H9 (cell line): ENCODE measurements at regions not wholly inside any gene's neighbourhood (a gene's known extent, or its start where the extent isn't known, plus 50 kb on each side); places are given as distances from the start of the nearest gene placed in this dataset.

Experiments used
- DNase-seq: peaks from one replicate; pipeline ENCODE4 v3.0.0-alpha.2; 2017
- H2AFZ ChIP-seq: one replicate; pipeline ENCODE4 v1.6.1; 2013; ENCODE audit warnings: mild to moderate bottlenecking, low read length, control low read depth, moderate library complexity
- H2AK5ac ChIP-seq: 2 replicates; pipeline ENCODE4 v1.6.1; 2013; ENCODE audit warnings: low read length, control low read depth, mixed read lengths; ENCODE audit not compliant: insufficient read length
- H2BK120ac ChIP-seq: one replicate; pipeline ENCODE4 v1.6.1; 2013; ENCODE audit warnings: low read depth, mild to moderate bottlenecking, low read length, control low read depth, inconsistent platforms; ENCODE audit not compliant: poor library complexity, severe bottlenecking
- H2BK12ac ChIP-seq: 2 replicates; pipeline ENCODE4 v1.6.1; 2013; ENCODE audit warnings: low read length, control low read depth, mixed read lengths, low read depth; ENCODE audit not compliant: insufficient read length
- H2BK15ac ChIP-seq: 2 replicates; pipeline ENCODE4 v1.6.1; 2013; ENCODE audit warnings: low read depth, low read length, control low read depth
- H2BK20ac ChIP-seq: one replicate; pipeline ENCODE4 v1.6.1; 2013; ENCODE audit warnings: low read depth, mild to moderate bottlenecking, low read length, control low read depth, inconsistent platforms; ENCODE audit not compliant: poor library complexity, severe bottlenecking
- H2BK5ac ChIP-seq: 2 replicates; pipeline ENCODE4 v1.6.1; 2013; ENCODE audit warnings: low read length, control low read depth, mixed read lengths; ENCODE audit not compliant: insufficient read length
- H3K14ac ChIP-seq: 2 replicates; pipeline ENCODE4 v1.6.1; 2013; ENCODE audit warnings: low read length, control low read depth; ENCODE audit not compliant: insufficient read depth
- H3K18ac ChIP-seq: 2 replicates; pipeline ENCODE4 v1.6.1; 2013; ENCODE audit warnings: low read depth, mild to moderate bottlenecking, mixed read lengths, low read length, control low read depth; ENCODE audit not compliant: insufficient read length
- H3K23ac ChIP-seq: 2 replicates; pipeline ENCODE4 v1.6.1; 2013; ENCODE audit warnings: low read length, control low read depth, mixed read lengths, low read depth; ENCODE audit not compliant: insufficient read length
- H3K23me2 ChIP-seq: 2 replicates; pipeline ENCODE4 v1.6.1; 2013; ENCODE audit warnings: low read depth, mild to moderate bottlenecking, mixed read lengths, low read length, control low read depth; ENCODE audit not compliant: insufficient read length, poor library complexity, severe bottlenecking
- H3K27ac ChIP-seq: 2 replicates; pipeline ENCODE4 v1.5.1; 2013; ENCODE audit warnings: low read length, control low read depth, mixed read lengths, low read depth; ENCODE audit not compliant: insufficient read length
- H3K27me3 ChIP-seq: 2 replicates; pipeline ENCODE4 v1.6.1; 2013; ENCODE audit warnings: low read length, control low read depth, inconsistent platforms; ENCODE audit not compliant: insufficient read depth
- H3K4ac ChIP-seq: 2 replicates; pipeline ENCODE4 v1.6.1; 2013; ENCODE audit warnings: low read depth, mild to moderate bottlenecking, control low read depth, inconsistent platforms, low read length, moderate library complexity
- H3K4me1 ChIP-seq: 2 replicates; pipeline ENCODE4 v1.6.1; 2013; ENCODE audit warnings: low read length, control low read depth, inconsistent platforms; ENCODE audit not compliant: insufficient read depth
- H3K4me2 ChIP-seq: 2 replicates; pipeline ENCODE4 v1.6.1; 2013; ENCODE audit warnings: low read length, control low read depth, mixed read lengths; ENCODE audit not compliant: insufficient read length, insufficient read depth
- H3K56ac ChIP-seq: 2 replicates; pipeline ENCODE4 v1.6.1; 2013; ENCODE audit warnings: low read depth, mild to moderate bottlenecking, mixed read lengths, low read length, control low read depth; ENCODE audit not compliant: insufficient read length
- H3K79me1 ChIP-seq: 2 replicates; pipeline ENCODE4 v1.6.1; 2013; ENCODE audit warnings: low read depth, mild to moderate bottlenecking, moderate library complexity, low read length, control low read depth, inconsistent platforms; ENCODE audit not compliant: insufficient read depth, poor library complexity, severe bottlenecking
- H3K79me2 ChIP-seq: 2 replicates; pipeline ENCODE4 v1.6.1; 2013; ENCODE audit warnings: low read length, control low read depth, inconsistent platforms; ENCODE audit not compliant: insufficient read depth
- H3K9ac ChIP-seq: 2 replicates; pipeline ENCODE4 v1.6.1; 2013; ENCODE audit warnings: low read length, control low read depth, mixed read lengths; ENCODE audit not compliant: insufficient read length; ENCODE audit errors: extremely low read depth
- H3K9me3 ChIP-seq: one replicate; pipeline ENCODE4 v1.6.1; 2013; ENCODE audit warnings: low read depth, low read length, inconsistent platforms; ENCODE audit not compliant: control insufficient read depth
- H3T11ph ChIP-seq: one replicate; pipeline ENCODE4 v1.6.1; 2013; ENCODE audit warnings: mild to moderate bottlenecking, low read length, control low read depth, inconsistent platforms
- H4K20me1 ChIP-seq: one replicate; pipeline ENCODE4 v1.6.1; 2013; ENCODE audit not compliant: control insufficient read depth, insufficient read length, insufficient read depth
- H4K5ac ChIP-seq: 2 replicates; pipeline ENCODE4 v1.6.1; 2013; ENCODE audit warnings: low read depth, mild to moderate bottlenecking, mixed read lengths, low read length, control low read depth; ENCODE audit not compliant: insufficient read length
- H4K8ac ChIP-seq: replicated peaks from 2 replicates; pipeline ENCODE4 v1.6.1; 2013; ENCODE audit warnings: low read length, control low read depth, mixed read lengths, low read depth; ENCODE audit not compliant: insufficient read length
- H4K91ac ChIP-seq: 2 replicates; pipeline ENCODE4 v1.6.1; 2013; ENCODE audit warnings: low read depth, mild to moderate bottlenecking, moderate library complexity, mixed read lengths, low read length, control low read depth; ENCODE audit not compliant: insufficient read length
- H3K27ac Mint-ChIP-seq, 3 experiments: 2 replicates in 2 of 3; 3 replicates in 1 of 3; pipeline ENCODE4 v1.8.0; 2020 to 2021; ENCODE audit warnings: mixed read lengths in 3 of 3, mild to moderate bottlenecking in 1 of 3, moderate library complexity in 1 of 3
- H3K27me3 Mint-ChIP-seq: 2 replicates; pipeline ENCODE4 v1.8.0; 2021; ENCODE audit warnings: low read depth, mild to moderate bottlenecking, moderate library complexity, mixed read lengths
- H3K36me3 Mint-ChIP-seq, 3 experiments: 2 replicates in 2 of 3; 3 replicates in 1 of 3; pipeline ENCODE4 v1.8.0; 2020 to 2021; ENCODE audit warnings: low read depth in 3 of 3, mixed read lengths in 3 of 3; ENCODE audit not compliant: insufficient read depth in 1 of 3
- H3K4me1 Mint-ChIP-seq, 2 experiments: 2 replicates each; pipeline ENCODE4 v1.8.0; 2020; ENCODE audit warnings: mixed read lengths in 2 of 2
- H3K4me3 Mint-ChIP-seq, 2 experiments: 2 replicates in 1 of 2; 3 replicates in 1 of 2; pipeline ENCODE4 v1.8.0; 2020 to 2021; ENCODE audit warnings: mild to moderate bottlenecking in 2 of 2, mixed read lengths in 2 of 2, moderate library complexity in 1 of 2
- H3K9me3 Mint-ChIP-seq, 2 experiments: 2 replicates in 1 of 2; 3 replicates in 1 of 2; pipeline ENCODE4 v1.8.0; 2020; ENCODE audit warnings: mild to moderate bottlenecking in 2 of 2, mixed read lengths in 2 of 2, moderate library complexity in 1 of 2
- WGBS: extraction: QIAGEN DNeasy Blood & Tissue Kit; methylation state at CpG from one replicate; pipeline ENCODE4 v1.1.7; 2013; ENCODE audit warnings: missing lambda C conversion rate, low lambda C conversion rate, mixed read lengths; ENCODE audit not compliant: insufficient read length; ENCODE audit errors: extremely low coverage; 5-methylcytosine and 5-hydroxymethylcytosine counted together
- TF ChIP-seq, protein P1 (sequence below): fragments of 200-600 bp; sonication (generic); conservative IDR thresholded peaks from 3 replicates; pipeline ENCODE4 v1.8.0; 2021; ENCODE audit warnings: antibody characterized with exemption, mild to moderate bottlenecking

DNA sequence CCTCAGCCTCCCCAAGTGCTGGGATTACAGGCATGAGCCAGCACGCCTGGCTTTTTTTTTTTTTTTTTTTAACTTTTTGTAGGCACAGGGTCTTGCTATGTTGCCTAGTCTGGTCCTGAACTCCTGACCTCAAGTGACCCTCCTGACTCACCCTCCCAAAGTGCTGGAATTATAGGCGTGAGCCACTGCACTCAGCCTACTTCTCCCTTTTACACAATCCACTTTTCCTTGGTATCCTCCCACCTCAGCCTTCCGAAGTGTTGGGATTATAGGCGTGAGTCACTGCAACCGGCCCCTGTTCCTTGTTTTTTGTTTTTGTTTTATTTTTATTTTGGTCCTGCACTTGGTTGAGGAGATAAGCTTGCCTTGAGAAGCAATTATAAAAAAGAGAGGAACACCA is 75.9 kb upstream of the KMT2C start:
- H2BK15ac ChIP-seq, result no peak overlapping the region
- H3K79me1 ChIP-seq, result no peaks in the 10 kb centered on the region
- H2BK20ac ChIP-seq, result no peak overlapping the region
- H2BK12ac ChIP-seq, result no peak overlapping the region
- no peak overlapping the region for H3T11ph ChIP-seq
- Mint-ChIP-seq H3K36me3 (no peaks in the 10 kb centered on the region; a peak in 1 of 7 replicates), H3K27me3 (no peaks in the 10 kb centered on the region; the same call in 1 of the 2 replicates), H3K9me3 (peaks cover 0 to 3% of the 10 kb centered on the region in 2 experiments; a peak in 2 of 5 replicates), H3K27ac (no peak overlapping the region), H3K4me3 (no peak overlapping the region), H3K4me1 (peaks cover 0 to 3% of the 10 kb centered on the region in 2 experiments; a peak in 1 of 4 replicates)
- H2BK120ac ChIP-seq, result no peak overlapping the region
- no CpG with 5 or more reads among the region's 5 CpGs for WGBS
- no peak overlapping the region for H2AFZ ChIP-seq
- no peak overlapping the region for H3K4me2 ChIP-seq
- H3K23me2 ChIP-seq, result no peaks in the 10 kb centered on the region
- H4K8ac ChIP-seq, result no peak overlapping the region
- no peaks in the 10 kb centered on the region for H3K27me3 ChIP-seq
- TF ChIP-seq, protein P1, sequence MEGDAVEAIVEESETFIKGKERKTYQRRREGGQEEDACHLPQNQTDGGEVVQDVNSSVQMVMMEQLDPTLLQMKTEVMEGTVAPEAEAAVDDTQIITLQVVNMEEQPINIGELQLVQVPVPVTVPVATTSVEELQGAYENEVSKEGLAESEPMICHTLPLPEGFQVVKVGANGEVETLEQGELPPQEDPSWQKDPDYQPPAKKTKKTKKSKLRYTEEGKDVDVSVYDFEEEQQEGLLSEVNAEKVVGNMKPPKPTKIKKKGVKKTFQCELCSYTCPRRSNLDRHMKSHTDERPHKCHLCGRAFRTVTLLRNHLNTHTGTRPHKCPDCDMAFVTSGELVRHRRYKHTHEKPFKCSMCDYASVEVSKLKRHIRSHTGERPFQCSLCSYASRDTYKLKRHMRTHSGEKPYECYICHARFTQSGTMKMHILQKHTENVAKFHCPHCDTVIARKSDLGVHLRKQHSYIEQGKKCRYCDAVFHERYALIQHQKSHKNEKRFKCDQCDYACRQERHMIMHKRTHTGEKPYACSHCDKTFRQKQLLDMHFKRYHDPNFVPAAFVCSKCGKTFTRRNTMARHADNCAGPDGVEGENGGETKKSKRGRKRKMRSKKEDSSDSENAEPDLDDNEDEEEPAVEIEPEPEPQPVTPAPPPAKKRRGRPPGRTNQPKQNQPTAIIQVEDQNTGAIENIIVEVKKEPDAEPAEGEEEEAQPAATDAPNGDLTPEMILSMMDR, result no peak
- DNase-seq, result no peak
- H3K27ac ChIP-seq, result no peak overlapping the region
- no peak overlapping the region for H2AK5ac ChIP-seq
- no peak overlapping the region for H3K4ac ChIP-seq
- H2BK5ac ChIP-seq, result no peak overlapping the region
- H3K79me2 ChIP-seq, result no peaks in the 10 kb centered on the region
- H3K4me1 ChIP-seq, result no peaks in the 10 kb centered on the region
- no peak overlapping the region for H3K18ac ChIP-seq
- no peak overlapping the region for H3K14ac ChIP-seq
- H3K9ac ChIP-seq, result no peak overlapping the region
- H4K20me1 ChIP-seq, result no peaks in the 10 kb centered on the region
- no peaks in the 10 kb centered on the region for H3K9me3 ChIP-seq
- no peak overlapping the region for H4K5ac ChIP-seq
- no peak overlapping the region for H3K56ac ChIP-seq
- no peak overlapping the region for H3K23ac ChIP-seq
- H4K91ac ChIP-seq, result no peak overlapping the region
